Type B pancreatic cell (in vitro differentiated cells): ENCODE measurements at regions not wholly inside any gene's neighbourhood (a gene's known extent, or its start where the extent isn't known, plus 50 kb on each side); places are given as distances from the start of the nearest gene placed in this dataset.

ENCODE experiments used
- DNase-seq: peaks from one replicate; pipeline ENCODE4 v3.0.0; 2021; ENCODE audit warnings: mixed read lengths; ENCODE audit not compliant: unreplicated experiment; ENCODE audit errors: extremely low spot score
- H3K27ac Mint-ChIP-seq: 2 replicates; pipeline ENCODE4 v1.8.0; 2021; ENCODE audit warnings: mild to moderate bottlenecking, mixed read lengths
- H3K27me3 Mint-ChIP-seq: 2 replicates; pipeline ENCODE4 v1.8.0; 2021; ENCODE audit warnings: mixed read lengths
- H3K36me3 Mint-ChIP-seq: 2 replicates; pipeline ENCODE4 v1.8.0; 2021; ENCODE audit warnings: mixed read lengths
- H3K4me1 Mint-ChIP-seq: one replicate; pipeline ENCODE4 v1.8.0; 2021; ENCODE audit warnings: mixed read lengths; ENCODE audit not compliant: unreplicated experiment
- H3K4me3 Mint-ChIP-seq: 2 replicates; pipeline ENCODE4 v1.8.0; 2021; ENCODE audit warnings: mild to moderate bottlenecking, mixed read lengths
- H3K9me3 Mint-ChIP-seq: 2 replicates; pipeline ENCODE4 v1.8.0; 2021; ENCODE audit warnings: mixed read lengths
- CTCF ChIP-seq: fragments of 200-600 bp; sonication (generic); conservative IDR thresholded peaks from 2 replicates; pipeline ENCODE4 v1.5.0; 2021; ENCODE audit warnings: antibody characterized with exemption, mild to moderate bottlenecking

- TF ChIP-seq CTCF, result no peak
- H3K4me1 Mint-ChIP-seq, result peaks cover 25% of the 10 kb centered on the region
- no peak overlapping the region for H3K4me3 Mint-ChIP-seq
- no peaks in the 10 kb centered on the region for H3K36me3 Mint-ChIP-seq
- peaks cover 6% of the 10 kb centered on the region for H3K27me3 Mint-ChIP-seq
- H3K27ac Mint-ChIP-seq, result no peak overlapping the region
- H3K9me3 Mint-ChIP-seq, result no peaks in the 10 kb centered on the region
- DNase-seq, result no peak
Measured at GRCh38 chr5:172568308-172568910, 72.7 kb upstream of the NEURL1B start.

DNA sequence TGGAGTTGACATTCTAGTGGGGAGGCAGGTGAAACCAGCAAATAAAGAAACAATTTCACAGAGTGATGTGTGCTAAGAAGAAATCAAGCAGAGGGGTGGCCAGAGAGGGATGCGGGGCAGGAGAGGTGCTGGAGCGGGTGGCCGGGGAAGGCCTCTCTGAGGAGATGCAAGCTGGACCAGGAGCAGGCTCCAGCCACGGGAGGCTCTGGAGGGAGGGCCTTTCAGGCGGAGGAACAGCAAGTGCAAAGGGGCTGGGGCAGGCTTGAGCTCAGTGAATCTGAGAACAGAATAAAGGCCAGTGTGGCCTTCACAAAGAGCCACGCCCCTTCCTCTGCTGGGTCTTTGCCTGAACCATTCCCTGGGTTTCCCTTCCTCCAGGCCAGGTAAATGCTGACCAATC is 73.2 kb upstream of the NEURL1B start:
- DNase-seq, result no peak
- H3K36me3 Mint-ChIP-seq, result no peaks in the 10 kb centered on the region
- no peak overlapping the region for H3K27ac Mint-ChIP-seq
- H3K27me3 Mint-ChIP-seq, result peaks cover 6% of the 10 kb centered on the region
- H3K4me1 Mint-ChIP-seq, result peaks cover 25% of the 10 kb centered on the region
- no peak overlapping the region for H3K4me3 Mint-ChIP-seq
- TF ChIP-seq CTCF, result no peak
- H3K9me3 Mint-ChIP-seq, result no peaks in the 10 kb centered on the region

- H3K27me3 Mint-ChIP-seq, result peaks cover 6% of the 10 kb centered on the region
- H3K27ac Mint-ChIP-seq, result no peak overlapping the region
- no peak for DNase-seq
- H3K9me3 Mint-ChIP-seq, result no peaks in the 10 kb centered on the region
- peaks cover 20% of the 10 kb centered on the region for H3K4me1 Mint-ChIP-seq
- H3K4me3 Mint-ChIP-seq, result no peak overlapping the region
- no peak for TF ChIP-seq CTCF
- H3K36me3 Mint-ChIP-seq, result no peaks in the 10 kb centered on the region
Measured at GRCh38 chr5:172567294-172567693, 73.8 kb upstream of the NEURL1B start.

DNA sequence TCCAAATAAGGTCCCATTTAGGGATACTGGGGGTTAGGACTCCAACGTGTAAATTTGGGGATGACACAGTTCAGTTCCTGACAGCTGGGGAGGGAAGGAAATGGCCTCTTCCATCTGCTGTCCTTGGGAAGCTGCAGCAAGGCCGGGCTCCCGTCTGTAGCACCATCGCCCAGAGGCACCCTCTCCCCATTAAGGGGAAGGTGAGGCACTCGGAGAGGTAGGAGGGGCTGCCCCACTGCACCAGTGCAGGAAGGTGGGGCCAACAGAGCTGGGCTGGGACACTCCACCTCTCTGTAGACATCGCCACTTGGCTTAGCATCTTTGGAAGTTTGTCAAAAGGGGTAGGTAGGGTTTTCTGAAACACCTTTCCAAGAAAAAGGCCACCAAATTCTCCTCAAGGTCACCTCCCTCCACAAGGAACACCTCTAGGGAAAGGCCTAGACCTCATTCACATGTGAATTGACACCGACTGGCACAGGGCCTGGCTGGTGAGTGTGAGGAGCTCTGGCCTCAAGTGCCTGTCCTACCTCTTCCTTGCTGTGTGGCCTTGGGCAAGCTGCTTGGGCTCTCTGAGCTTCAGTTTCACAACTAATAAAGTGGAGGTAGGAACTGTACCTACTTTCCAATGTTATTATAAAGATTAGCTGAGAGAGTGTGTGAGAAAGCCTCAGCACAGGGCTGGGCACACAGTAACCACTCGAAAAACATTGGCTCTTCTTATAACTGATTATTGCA is 75.0 kb upstream of the NEURL1B start:
- Mint-ChIP-seq H3K9me3 (peaks cover 4% of the 10 kb centered on the region), H3K4me3 (no peak overlapping the region), H3K27ac (no peak overlapping the region), H3K4me1 (peaks cover 15% of the 10 kb centered on the region), H3K36me3 (no peaks in the 10 kb centered on the region), H3K27me3 (peaks cover 6% of the 10 kb centered on the region)
- no peak for TF ChIP-seq CTCF
- no peak for DNase-seq

GRCh38 chr5:172565455-172565854 is 75.6 kb upstream of the NEURL1B start:
- Mint-ChIP-seq H3K4me3 (no peak overlapping the region), H3K9me3 (peaks cover 4% of the 10 kb centered on the region), H3K36me3 (no peaks in the 10 kb centered on the region), H3K4me1 (peaks cover 15% of the 10 kb centered on the region), H3K27ac (no peak overlapping the region), H3K27me3 (peaks cover 6% of the 10 kb centered on the region)
- TF ChIP-seq CTCF, result no peak
- no peak for DNase-seq
